Endothelial cell (in vitro differentiated cells): ENCODE measurements at regions not wholly inside any gene's neighbourhood (a gene's known extent, or its start where the extent isn't known, plus 50 kb on each side); places are given as distances from the start of the nearest gene placed in this dataset.

ENCODE experiments used
- DNase-seq: peaks from one replicate; pipeline ENCODE4 v3.0.0; 2021; ENCODE audit warnings: low spot score
- H3K27ac Mint-ChIP-seq: one replicate; pipeline ENCODE4 v1.8.0; 2021; ENCODE audit warnings: mixed read lengths, inconsistent platforms; ENCODE audit not compliant: unreplicated experiment
- H3K27me3 Mint-ChIP-seq: one replicate; pipeline ENCODE4 v1.8.0; 2021; ENCODE audit warnings: mild to moderate bottlenecking, moderate library complexity, mixed read lengths, inconsistent platforms; ENCODE audit not compliant: unreplicated experiment
- H3K36me3 Mint-ChIP-seq: one replicate; pipeline ENCODE4 v1.8.0; 2021; ENCODE audit warnings: mild to moderate bottlenecking, low read depth, mixed read lengths, inconsistent platforms; ENCODE audit not compliant: unreplicated experiment
- H3K4me1 Mint-ChIP-seq: one replicate; pipeline ENCODE4 v1.8.0; 2021; ENCODE audit warnings: mild to moderate bottlenecking, mixed read lengths, inconsistent platforms; ENCODE audit not compliant: unreplicated experiment
- H3K4me3 Mint-ChIP-seq: one replicate; pipeline ENCODE4 v1.8.0; 2021; ENCODE audit warnings: mild to moderate bottlenecking, mixed read lengths, inconsistent platforms; ENCODE audit not compliant: unreplicated experiment
- H3K9me3 Mint-ChIP-seq: one replicate; pipeline ENCODE4 v1.8.0; 2021; ENCODE audit warnings: mixed read lengths, inconsistent platforms; ENCODE audit not compliant: unreplicated experiment
- TF ChIP-seq, protein P1 (sequence below): fragments of 200-600 bp; sonication (generic); IDR thresholded peaks from one replicate; pipeline ENCODE4 v1.5.0; 2021; ENCODE audit warnings: antibody characterized with exemption; ENCODE audit not compliant: unreplicated experiment

GRCh38 chr3:101066711-101067129, 73.5 kb upstream of the ABI3BP start:
- no peaks in the 10 kb centered on the region for H3K36me3 Mint-ChIP-seq
- H3K27ac Mint-ChIP-seq: no peak overlapping the region
- no peak overlapping the region for H3K4me3 Mint-ChIP-seq
- no peak for DNase-seq
- H3K4me1 Mint-ChIP-seq: no peaks in the 10 kb centered on the region
- peaks cover 1% of the 10 kb centered on the region for H3K27me3 Mint-ChIP-seq
- TF ChIP-seq, protein P1, sequence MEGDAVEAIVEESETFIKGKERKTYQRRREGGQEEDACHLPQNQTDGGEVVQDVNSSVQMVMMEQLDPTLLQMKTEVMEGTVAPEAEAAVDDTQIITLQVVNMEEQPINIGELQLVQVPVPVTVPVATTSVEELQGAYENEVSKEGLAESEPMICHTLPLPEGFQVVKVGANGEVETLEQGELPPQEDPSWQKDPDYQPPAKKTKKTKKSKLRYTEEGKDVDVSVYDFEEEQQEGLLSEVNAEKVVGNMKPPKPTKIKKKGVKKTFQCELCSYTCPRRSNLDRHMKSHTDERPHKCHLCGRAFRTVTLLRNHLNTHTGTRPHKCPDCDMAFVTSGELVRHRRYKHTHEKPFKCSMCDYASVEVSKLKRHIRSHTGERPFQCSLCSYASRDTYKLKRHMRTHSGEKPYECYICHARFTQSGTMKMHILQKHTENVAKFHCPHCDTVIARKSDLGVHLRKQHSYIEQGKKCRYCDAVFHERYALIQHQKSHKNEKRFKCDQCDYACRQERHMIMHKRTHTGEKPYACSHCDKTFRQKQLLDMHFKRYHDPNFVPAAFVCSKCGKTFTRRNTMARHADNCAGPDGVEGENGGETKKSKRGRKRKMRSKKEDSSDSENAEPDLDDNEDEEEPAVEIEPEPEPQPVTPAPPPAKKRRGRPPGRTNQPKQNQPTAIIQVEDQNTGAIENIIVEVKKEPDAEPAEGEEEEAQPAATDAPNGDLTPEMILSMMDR: no peak
- H3K9me3 Mint-ChIP-seq: no peaks in the 10 kb centered on the region

DNA sequence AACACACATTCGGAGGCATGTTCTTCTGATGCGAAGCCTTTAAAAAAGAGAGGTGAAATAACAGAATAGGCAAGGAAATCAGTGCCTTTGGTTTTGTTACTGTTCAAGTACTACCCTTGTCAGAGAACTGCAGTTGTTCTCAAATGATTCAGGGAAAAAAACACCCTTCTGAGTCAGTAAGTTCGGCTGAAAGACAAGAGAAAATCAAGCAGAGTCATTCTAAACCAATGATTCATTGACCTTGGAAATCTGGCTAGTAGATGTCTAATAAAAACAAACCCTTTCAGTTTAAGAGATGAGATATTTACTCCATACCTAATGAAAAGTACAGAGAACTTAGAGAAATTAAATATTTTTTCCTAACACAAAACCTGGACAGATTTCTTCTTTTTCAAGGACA, 72.7 kb upstream of the ABI3BP start:
- no peak overlapping the region for H3K4me3 Mint-ChIP-seq
- no peak for DNase-seq
- H3K36me3 Mint-ChIP-seq: no peaks in the 10 kb centered on the region
- no peak overlapping the region for H3K27ac Mint-ChIP-seq
- H3K27me3 Mint-ChIP-seq: peaks cover 1% of the 10 kb centered on the region
- H3K9me3 Mint-ChIP-seq: no peaks in the 10 kb centered on the region
- no peaks in the 10 kb centered on the region for H3K4me1 Mint-ChIP-seq
- TF ChIP-seq, protein P1: no peak

DNA sequence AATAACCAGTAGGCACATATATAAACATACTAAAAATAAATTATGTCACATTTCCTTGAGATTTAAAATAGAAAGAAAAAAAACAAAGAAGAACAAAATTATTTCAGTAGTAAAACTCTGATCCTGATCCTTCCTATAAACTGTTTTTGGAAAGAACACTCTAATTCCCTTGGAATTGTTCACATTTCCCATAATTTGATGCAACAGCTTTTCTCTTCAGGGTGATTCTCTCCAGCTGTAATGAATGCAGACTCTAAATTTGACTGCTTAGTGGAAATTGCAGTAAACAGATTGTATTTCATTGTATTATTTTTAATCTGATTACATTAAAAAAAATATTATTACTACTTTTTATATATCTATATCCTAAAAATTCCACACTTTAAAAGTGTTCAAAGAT, 70.2 kb upstream of the ABI3BP start:
- TF ChIP-seq, protein P1: no peak
- Mint-ChIP-seq H3K9me3 (no peaks in the 10 kb centered on the region), H3K36me3 (no peaks in the 10 kb centered on the region), H3K27ac (no peak overlapping the region), H3K4me1 (no peaks in the 10 kb centered on the region), H3K4me3 (no peak overlapping the region), H3K27me3 (no peaks in the 10 kb centered on the region)
- no peak for DNase-seq

GRCh38 chr3:101061312-101061711, 68.1 kb upstream of the ABI3BP start:
- Mint-ChIP-seq H3K27ac (no peak overlapping the region), H3K36me3 (no peaks in the 10 kb centered on the region), H3K4me3 (no peak overlapping the region), H3K4me1 (no peaks in the 10 kb centered on the region), H3K9me3 (no peaks in the 10 kb centered on the region), H3K27me3 (no peaks in the 10 kb centered on the region)
- TF ChIP-seq, protein P1: no peak
- DNase-seq: no peak

GRCh38 chr3:101050866-101051265, 57.6 kb upstream of the ABI3BP start:
- Mint-ChIP-seq H3K4me1 (no peaks in the 10 kb centered on the region), H3K9me3 (no peaks in the 10 kb centered on the region), H3K27me3 (peaks cover 3% of the 10 kb centered on the region), H3K36me3 (no peaks in the 10 kb centered on the region), H3K27ac (no peak overlapping the region), H3K4me3 (no peak overlapping the region)
- TF ChIP-seq, protein P1: no peak
- DNase-seq: no peak
